ENCODE measurements at regions not wholly inside any gene's neighbourhood (a gene's known extent, or its start where the extent isn't known, plus 50 kb on each side); places are given as distances from the start of the nearest gene placed in this dataset.
A peak's percentile ranks its signal among the peaks of the same experiment; 100 is the strongest.

DNA sequence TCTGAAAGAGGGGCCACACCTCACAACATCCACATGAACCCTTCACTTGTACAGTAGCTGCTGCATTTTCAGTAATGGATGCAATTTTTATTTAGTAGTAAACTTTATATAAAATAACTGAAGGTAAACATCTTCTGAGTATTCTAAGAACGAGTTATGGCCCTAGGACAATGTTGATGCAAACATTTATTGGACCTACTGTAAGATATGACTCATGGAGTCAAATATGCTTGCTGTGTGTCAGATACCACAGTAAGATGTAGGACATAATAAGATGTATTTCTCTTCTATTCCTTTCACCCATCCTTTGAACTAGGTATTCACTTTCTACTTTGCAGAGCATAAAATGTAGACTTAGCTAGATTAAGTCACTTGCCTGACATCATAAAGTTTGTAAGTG is 87.6 kb downstream of the TEX13C start:
- no peaks in the 10 kb centered on the region for H3K27me3 ChIP-seq (ENCODE audit: insufficient read depth, low read depth)
- no peak overlapping the region for H3K4me2 ChIP-seq
- H4K20me1 ChIP-seq (ENCODE audit: insufficient read depth): no peaks in the 10 kb centered on the region
- no peak overlapping the region for H3K27ac ChIP-seq
- no peaks in the 10 kb centered on the region for H3K4me1 ChIP-seq (ENCODE audit: low read depth, poor library complexity, severe bottlenecking)
- TF ChIP-seq, protein P1, sequence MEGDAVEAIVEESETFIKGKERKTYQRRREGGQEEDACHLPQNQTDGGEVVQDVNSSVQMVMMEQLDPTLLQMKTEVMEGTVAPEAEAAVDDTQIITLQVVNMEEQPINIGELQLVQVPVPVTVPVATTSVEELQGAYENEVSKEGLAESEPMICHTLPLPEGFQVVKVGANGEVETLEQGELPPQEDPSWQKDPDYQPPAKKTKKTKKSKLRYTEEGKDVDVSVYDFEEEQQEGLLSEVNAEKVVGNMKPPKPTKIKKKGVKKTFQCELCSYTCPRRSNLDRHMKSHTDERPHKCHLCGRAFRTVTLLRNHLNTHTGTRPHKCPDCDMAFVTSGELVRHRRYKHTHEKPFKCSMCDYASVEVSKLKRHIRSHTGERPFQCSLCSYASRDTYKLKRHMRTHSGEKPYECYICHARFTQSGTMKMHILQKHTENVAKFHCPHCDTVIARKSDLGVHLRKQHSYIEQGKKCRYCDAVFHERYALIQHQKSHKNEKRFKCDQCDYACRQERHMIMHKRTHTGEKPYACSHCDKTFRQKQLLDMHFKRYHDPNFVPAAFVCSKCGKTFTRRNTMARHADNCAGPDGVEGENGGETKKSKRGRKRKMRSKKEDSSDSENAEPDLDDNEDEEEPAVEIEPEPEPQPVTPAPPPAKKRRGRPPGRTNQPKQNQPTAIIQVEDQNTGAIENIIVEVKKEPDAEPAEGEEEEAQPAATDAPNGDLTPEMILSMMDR (conservative IDR thresholded peaks at IDR 0.05; ENCODE audit: low read depth, low read length): no peak
- no peak overlapping the region for H3K9ac ChIP-seq
- H3K36me3 ChIP-seq (ENCODE audit: insufficient read depth): no peaks in the 10 kb centered on the region
- H3K79me2 ChIP-seq (ENCODE audit: insufficient read depth, low read depth): no peaks in the 10 kb centered on the region
- H2AFZ ChIP-seq (ENCODE audit: low read depth): no peak overlapping the region
- no peak overlapping the region for H3K4me3 ChIP-seq (IDR thresholded peaks at IDR 0.05; ENCODE audit: insufficient read depth, low read depth, low read length)

DNA sequence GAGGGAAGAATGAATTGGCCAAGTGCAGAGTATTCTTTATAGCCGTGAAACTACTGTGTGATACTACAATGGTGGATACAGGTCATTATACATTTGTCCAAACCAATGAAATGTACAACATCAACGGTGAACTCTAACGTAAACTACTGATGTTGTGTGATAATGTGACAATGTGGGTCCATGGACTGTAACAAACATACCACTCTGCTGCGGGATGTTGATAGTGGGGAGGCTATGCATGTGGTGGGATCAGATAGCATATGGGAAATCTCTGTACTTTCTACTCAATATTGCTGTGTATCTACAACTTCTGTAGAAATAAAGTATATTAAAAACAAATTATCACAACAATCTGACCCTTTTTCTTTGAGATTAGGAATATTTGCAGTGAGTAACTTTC is 101.1 kb downstream of the TEX13C start:
- Histone ChIP-seq H2AFZ (ENCODE audit: low read depth) (no peak overlapping the region), H3K9ac (no peak overlapping the region), H3K4me2 (no peak overlapping the region), H3K36me3 (ENCODE audit: insufficient read depth) (no peaks in the 10 kb centered on the region), H3K4me3 (IDR thresholded peaks at IDR 0.05; ENCODE audit: insufficient read depth, low read depth, low read length) (no peak overlapping the region), H3K27me3 (ENCODE audit: insufficient read depth, low read depth) (no peaks in the 10 kb centered on the region), H4K20me1 (ENCODE audit: insufficient read depth) (no peaks in the 10 kb centered on the region), H3K4me1 (ENCODE audit: low read depth, poor library complexity, severe bottlenecking) (no peaks in the 10 kb centered on the region), H3K79me2 (ENCODE audit: insufficient read depth, low read depth) (no peaks in the 10 kb centered on the region), H3K27ac (no peak overlapping the region)
- TF ChIP-seq, protein P1 (conservative IDR thresholded peaks at IDR 0.05; ENCODE audit: low read depth, low read length): no peak

DNA sequence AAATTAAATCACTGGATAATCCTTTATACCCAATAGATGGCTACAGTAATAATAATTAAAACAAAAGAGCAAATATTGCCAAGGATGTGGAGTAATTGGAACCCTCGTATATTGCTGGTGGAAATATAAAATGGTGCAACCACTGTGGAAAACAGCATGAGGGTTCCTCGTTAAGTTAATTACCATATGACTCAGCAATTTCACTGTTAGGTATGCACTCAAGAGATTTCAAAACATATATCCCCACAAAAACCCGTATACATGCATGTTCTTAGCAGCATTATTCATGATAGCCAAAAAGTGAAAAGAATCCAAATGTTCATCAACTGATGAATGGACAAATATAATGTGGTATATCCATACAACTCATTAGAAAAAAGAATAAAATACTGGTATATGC is 103.3 kb downstream of the TEX13C start:
- H3K4me3 ChIP-seq (IDR thresholded peaks at IDR 0.05; ENCODE audit: insufficient read depth, low read depth, low read length): no peak overlapping the region
- H3K36me3 ChIP-seq (ENCODE audit: insufficient read depth): no peaks in the 10 kb centered on the region
- no peak overlapping the region for H2AFZ ChIP-seq (ENCODE audit: low read depth)
- no peak overlapping the region for H3K9ac ChIP-seq
- TF ChIP-seq, protein P1 (conservative IDR thresholded peaks at IDR 0.05; ENCODE audit: low read depth, low read length): no peak
- no peaks in the 10 kb centered on the region for H4K20me1 ChIP-seq (ENCODE audit: insufficient read depth)
- H3K79me2 ChIP-seq (ENCODE audit: insufficient read depth, low read depth): no peaks in the 10 kb centered on the region
- no peaks in the 10 kb centered on the region for H3K4me1 ChIP-seq (ENCODE audit: low read depth, poor library complexity, severe bottlenecking)
- H3K4me2 ChIP-seq: no peak overlapping the region
- no peak overlapping the region for H3K27ac ChIP-seq
- H3K27me3 ChIP-seq (ENCODE audit: insufficient read depth, low read depth): no peaks in the 10 kb centered on the region

DNA sequence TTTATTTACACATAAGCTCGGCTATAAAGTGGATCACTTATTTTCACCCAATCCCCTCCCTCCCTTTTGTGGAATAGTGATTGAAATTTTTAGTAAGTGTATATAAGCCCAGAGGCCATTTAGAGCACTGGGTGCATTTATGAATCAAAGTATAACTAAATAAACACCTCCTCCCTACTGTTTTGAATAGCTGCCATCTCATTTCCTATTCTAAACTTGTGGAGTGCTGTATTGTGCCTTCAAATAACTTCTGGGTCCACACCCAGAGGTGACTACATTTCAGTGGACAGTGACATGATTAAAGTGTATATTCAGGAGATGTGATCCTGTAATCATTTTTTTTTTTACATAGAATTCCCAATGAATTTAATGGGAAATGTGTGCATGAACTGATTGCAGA is 104.9 kb downstream of the TEX13C start:
- Histone ChIP-seq H3K79me2 (ENCODE audit: insufficient read depth, low read depth) (no peaks in the 10 kb centered on the region), H3K4me2 (no peak overlapping the region), H3K9ac (no peak overlapping the region), H3K4me3 (IDR thresholded peaks at IDR 0.05; ENCODE audit: insufficient read depth, low read depth, low read length) (no peak overlapping the region), H3K4me1 (ENCODE audit: low read depth, poor library complexity, severe bottlenecking) (no peaks in the 10 kb centered on the region), H3K27me3 (ENCODE audit: insufficient read depth, low read depth) (no peaks in the 10 kb centered on the region), H4K20me1 (ENCODE audit: insufficient read depth) (no peaks in the 10 kb centered on the region), H3K27ac (no peak overlapping the region), H2AFZ (ENCODE audit: low read depth) (no peak overlapping the region), H3K36me3 (ENCODE audit: insufficient read depth) (no peaks in the 10 kb centered on the region)
- TF ChIP-seq, protein P1 (conservative IDR thresholded peaks at IDR 0.05; ENCODE audit: low read depth, low read length): no peak

DNA sequence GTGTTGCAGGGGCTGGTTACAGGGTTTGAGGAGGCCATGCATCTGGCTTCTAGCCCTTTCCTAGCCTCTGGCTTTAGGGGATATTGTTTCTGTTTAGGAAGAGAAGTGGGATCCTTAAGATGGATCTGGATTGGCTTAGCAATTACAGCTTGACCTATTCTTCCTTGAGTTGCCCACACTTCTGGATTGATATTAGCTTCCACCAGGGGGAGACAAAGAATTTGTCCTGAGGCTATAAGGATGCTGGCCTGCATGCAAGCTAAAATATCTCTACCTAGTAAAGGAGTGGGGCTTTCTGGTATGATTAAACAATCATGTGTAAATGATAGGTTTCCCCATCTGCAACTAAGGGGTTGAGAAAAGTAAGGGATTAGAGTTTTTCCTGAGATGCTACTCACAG is 117.2 kb downstream of the TEX13C start:
- H3K79me2 ChIP-seq (ENCODE audit: insufficient read depth, low read depth): no peaks in the 10 kb centered on the region
- TF ChIP-seq, protein P1 (conservative IDR thresholded peaks at IDR 0.05; ENCODE audit: low read depth, low read length): peak; percentile 56
- no peak overlapping the region for H2AFZ ChIP-seq (ENCODE audit: low read depth)
- no peak overlapping the region for H3K4me2 ChIP-seq
- no peak overlapping the region for H3K9ac ChIP-seq
- H3K4me3 ChIP-seq (IDR thresholded peaks at IDR 0.05; ENCODE audit: insufficient read depth, low read depth, low read length): no peak overlapping the region
- H3K27me3 ChIP-seq (ENCODE audit: insufficient read depth, low read depth): no peaks in the 10 kb centered on the region
- no peaks in the 10 kb centered on the region for H4K20me1 ChIP-seq (ENCODE audit: insufficient read depth)
- H3K4me1 ChIP-seq (ENCODE audit: low read depth, poor library complexity, severe bottlenecking): no peaks in the 10 kb centered on the region
- no peaks in the 10 kb centered on the region for H3K36me3 ChIP-seq (ENCODE audit: insufficient read depth)
- no peak overlapping the region for H3K27ac ChIP-seq
